Neural progenitor cell (in vitro differentiated cells): ENCODE measurements at regions not wholly inside any gene's neighbourhood (a gene's known extent, or its start where the extent isn't known, plus 50 kb on each side); places are given as distances from the start of the nearest gene placed in this dataset.

Experiments used
- DNase-seq: peaks from one replicate; pipeline ENCODE4 v3.0.0-alpha.2; 2016; ENCODE audit warnings: low spot score
- H2AFZ ChIP-seq: fragments of 200-600 bp; sonication (generic); replicated peaks from 2 replicates; pipeline ENCODE4 v1.6.1; 2016; ENCODE audit warnings: antibody characterized with exemption
- H3F3A ChIP-seq: fragments of 200-600 bp; sonication (generic); 2 replicates; pipeline ENCODE4 v1.6.1; 2016; ENCODE audit warnings: antibody characterized with exemption, low read depth
- H3K27ac ChIP-seq: fragments of 200-600 bp; sonication (generic); 2 replicates; pipeline ENCODE4 v1.5.1; 2016; ENCODE audit warnings: mild to moderate bottlenecking
- H3K27me3 ChIP-seq: fragments of 200-600 bp; sonication (generic); 2 replicates; pipeline ENCODE4 v1.6.1; 2016; ENCODE audit warnings: mild to moderate bottlenecking, moderate library complexity
- H3K36me3 ChIP-seq: fragments of 200-600 bp; sonication (generic); 2 replicates; pipeline ENCODE4 v1.5.1; 2016
- H3K4me1 ChIP-seq: fragments of 200-600 bp; sonication (generic); 2 replicates; pipeline ENCODE4 v1.6.1; 2016; ENCODE audit warnings: mixed run types
- H3K4me2 ChIP-seq: fragments of 200-600 bp; sonication (generic); 2 replicates; pipeline ENCODE4 v1.6.1; 2016
- H3K4me3 ChIP-seq: fragments of 200-600 bp; sonication (generic); 2 replicates; pipeline ENCODE4 v1.5.1; 2016
- H3K79me2 ChIP-seq: fragments of 200-600 bp; sonication (generic); 2 replicates; pipeline ENCODE4 v1.6.1; 2016; ENCODE audit warnings: low read depth
- H3K9ac ChIP-seq: fragments of 200-600 bp; sonication (generic); 2 replicates; pipeline ENCODE4 v1.6.1; 2016
- H3K9me3 ChIP-seq: fragments of 200-600 bp; sonication (generic); 2 replicates; pipeline ENCODE4 v1.5.1; 2016; ENCODE audit warnings: low read depth
- H4K20me1 ChIP-seq: fragments of 200-600 bp; sonication (generic); 2 replicates; pipeline ENCODE4 v1.6.1; 2016; ENCODE audit warnings: low read depth
- H3K27ac Mint-ChIP-seq: 3 replicates; pipeline ENCODE4 v1.8.0; 2021; ENCODE audit warnings: mixed read lengths
- H3K27me3 Mint-ChIP-seq: 2 replicates; pipeline ENCODE4 v1.8.0; 2022; ENCODE audit warnings: low read depth, mild to moderate bottlenecking, inconsistent platforms, moderate library complexity, mixed read lengths; ENCODE audit not compliant: insufficient read depth
- H3K36me3 Mint-ChIP-seq: 3 replicates; pipeline ENCODE4 v1.8.0; 2021; ENCODE audit warnings: mixed read lengths
- H3K4me1 Mint-ChIP-seq: 3 replicates; pipeline ENCODE4 v1.8.0; 2021; ENCODE audit warnings: mixed read lengths
- H3K4me3 Mint-ChIP-seq: 3 replicates; pipeline ENCODE4 v1.8.0; 2021; ENCODE audit warnings: mild to moderate bottlenecking, moderate library complexity, mixed read lengths
- H3K9me3 Mint-ChIP-seq: 3 replicates; pipeline ENCODE4 v1.8.0; 2020; ENCODE audit warnings: mixed read lengths
- EZH2 ChIP-seq: fragments of 200-600 bp; sonication (generic); IDR thresholded peaks from 2 replicates; pipeline ENCODE4 v1.6.1; 2017; ENCODE audit warnings: antibody characterized with exemption, mild to moderate bottlenecking, moderate library complexity
- EZH2phosphoT487 ChIP-seq: fragments of 200-600 bp; sonication (generic); IDR thresholded peaks from 2 replicates; pipeline ENCODE4 v1.6.1; 2017; ENCODE audit warnings: antibody characterized with exemption
- TF ChIP-seq, protein P1 (sequence below): fragments of 200-600 bp; sonication (generic); IDR thresholded peaks from 2 replicates; pipeline ENCODE4 v1.5.1; 2017; ENCODE audit warnings: antibody characterized with exemption, mild to moderate bottlenecking

DNA sequence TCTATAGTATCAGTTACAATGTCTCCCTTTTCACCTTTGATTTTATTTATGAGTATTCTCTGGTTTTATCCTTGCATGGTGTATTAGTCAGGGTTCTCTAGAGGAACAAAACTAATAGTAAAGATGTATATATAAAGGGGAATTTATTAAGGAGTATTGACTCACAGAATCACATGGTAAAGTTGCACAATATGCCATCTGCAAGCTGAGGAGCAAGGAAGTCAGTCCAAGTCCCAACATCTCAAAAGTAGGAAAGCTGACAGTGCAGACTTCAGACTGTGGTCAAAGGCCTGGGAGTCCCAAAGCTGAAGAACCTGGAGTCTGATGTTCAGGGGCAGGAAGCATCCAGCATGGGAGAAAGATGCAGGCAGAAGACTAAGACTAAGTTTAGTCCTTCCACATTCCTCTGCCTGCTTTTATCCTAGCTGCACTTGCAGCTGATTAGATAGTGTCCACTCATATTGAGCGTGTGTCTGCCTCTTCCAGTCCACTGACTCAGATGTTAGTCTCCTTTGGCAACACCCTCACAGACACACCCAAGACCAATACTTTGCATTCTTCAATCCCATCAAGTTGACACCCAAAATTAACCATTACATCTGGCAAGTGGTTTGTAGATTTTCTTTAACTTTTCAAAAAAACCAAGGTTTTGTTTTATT, 308.0 kb upstream of the LMO3 start:
- Mint-ChIP-seq H3K4me1 (no peaks in the 10 kb centered on the region), H3K4me3 (no peak overlapping the region), H3K27me3 (no peaks in the 10 kb centered on the region), H3K9me3 (no peaks in the 10 kb centered on the region), H3K36me3 (no peaks in the 10 kb centered on the region), H3K27ac (no peak overlapping the region)
- H4K20me1 ChIP-seq: no peaks in the 10 kb centered on the region
- H3K4me3 ChIP-seq: no peak overlapping the region
- no peaks in the 10 kb centered on the region for H3F3A ChIP-seq
- H3K27me3 ChIP-seq: no peaks in the 10 kb centered on the region
- no peak overlapping the region for H3K27ac ChIP-seq
- TF ChIP-seq, protein P1, sequence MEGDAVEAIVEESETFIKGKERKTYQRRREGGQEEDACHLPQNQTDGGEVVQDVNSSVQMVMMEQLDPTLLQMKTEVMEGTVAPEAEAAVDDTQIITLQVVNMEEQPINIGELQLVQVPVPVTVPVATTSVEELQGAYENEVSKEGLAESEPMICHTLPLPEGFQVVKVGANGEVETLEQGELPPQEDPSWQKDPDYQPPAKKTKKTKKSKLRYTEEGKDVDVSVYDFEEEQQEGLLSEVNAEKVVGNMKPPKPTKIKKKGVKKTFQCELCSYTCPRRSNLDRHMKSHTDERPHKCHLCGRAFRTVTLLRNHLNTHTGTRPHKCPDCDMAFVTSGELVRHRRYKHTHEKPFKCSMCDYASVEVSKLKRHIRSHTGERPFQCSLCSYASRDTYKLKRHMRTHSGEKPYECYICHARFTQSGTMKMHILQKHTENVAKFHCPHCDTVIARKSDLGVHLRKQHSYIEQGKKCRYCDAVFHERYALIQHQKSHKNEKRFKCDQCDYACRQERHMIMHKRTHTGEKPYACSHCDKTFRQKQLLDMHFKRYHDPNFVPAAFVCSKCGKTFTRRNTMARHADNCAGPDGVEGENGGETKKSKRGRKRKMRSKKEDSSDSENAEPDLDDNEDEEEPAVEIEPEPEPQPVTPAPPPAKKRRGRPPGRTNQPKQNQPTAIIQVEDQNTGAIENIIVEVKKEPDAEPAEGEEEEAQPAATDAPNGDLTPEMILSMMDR: no peak
- TF ChIP-seq EZH2 (no peak), EZH2phosphoT487 (no peak)
- no peaks in the 10 kb centered on the region for H3K36me3 ChIP-seq
- no peak overlapping the region for H2AFZ ChIP-seq
- H3K4me1 ChIP-seq: no peaks in the 10 kb centered on the region
- no peak overlapping the region for H3K9ac ChIP-seq
- no peak overlapping the region for H3K4me2 ChIP-seq
- H3K9me3 ChIP-seq: no peaks in the 10 kb centered on the region
- no peaks in the 10 kb centered on the region for H3K79me2 ChIP-seq
- DNase-seq: no peak

- no peak for DNase-seq
- no peaks in the 10 kb centered on the region for H3K27me3 ChIP-seq
- no peaks in the 10 kb centered on the region for H3K9me3 ChIP-seq
- H4K20me1 ChIP-seq: no peaks in the 10 kb centered on the region
- no peaks in the 10 kb centered on the region for H3F3A ChIP-seq
- H3K27me3 Mint-ChIP-seq: peaks cover 2% of the 10 kb centered on the region
- H3K9ac ChIP-seq: no peak overlapping the region
- no peak overlapping the region for H3K27ac Mint-ChIP-seq
- H3K4me3 ChIP-seq: no peak overlapping the region
- no peak for TF ChIP-seq EZH2phosphoT487
- TF ChIP-seq EZH2: no peak
- TF ChIP-seq, protein P1: no peak
- H3K4me3 Mint-ChIP-seq: no peak overlapping the region
- H2AFZ ChIP-seq: no peak overlapping the region
- H3K27ac ChIP-seq: no peak overlapping the region
- no peaks in the 10 kb centered on the region for H3K36me3 Mint-ChIP-seq
- no peaks in the 10 kb centered on the region for H3K36me3 ChIP-seq
- H3K9me3 Mint-ChIP-seq: no peaks in the 10 kb centered on the region
- H3K79me2 ChIP-seq: no peaks in the 10 kb centered on the region
- H3K4me2 ChIP-seq: no peak overlapping the region
- no peaks in the 10 kb centered on the region for H3K4me1 Mint-ChIP-seq
- H3K4me1 ChIP-seq: no peaks in the 10 kb centered on the region
Measured at GRCh38 chr12:16901946-16902345, 296.0 kb upstream of the LMO3 start.

DNA sequence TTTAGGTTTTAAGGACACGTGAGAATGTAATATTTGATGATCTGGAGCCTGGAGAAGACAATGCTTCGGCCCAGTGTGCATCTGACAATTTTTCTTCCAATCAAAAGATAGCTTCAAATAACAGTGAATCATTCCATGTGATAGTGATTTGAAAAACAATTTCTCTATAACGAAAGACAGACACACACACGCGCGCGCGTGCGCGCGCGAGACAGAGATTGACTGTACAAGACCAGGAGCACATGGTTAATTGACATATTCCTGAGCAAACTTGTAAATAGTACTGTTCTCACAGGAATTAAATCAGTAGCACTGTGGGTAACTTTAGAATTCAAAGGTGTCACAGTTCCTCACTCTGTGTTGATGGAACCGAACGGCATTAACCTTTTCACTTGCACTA, 287.5 kb upstream of the LMO3 start:
- DNase-seq: no peak
- Mint-ChIP-seq H3K9me3 (peaks cover 6% of the 10 kb centered on the region), H3K4me3 (no peak overlapping the region), H3K27me3 (no peaks in the 10 kb centered on the region), H3K27ac (no peak overlapping the region), H3K4me1 (no peaks in the 10 kb centered on the region), H3K36me3 (peaks cover 2% of the 10 kb centered on the region)
- no peak overlapping the region for H3K9ac ChIP-seq
- H3K36me3 ChIP-seq: no peaks in the 10 kb centered on the region
- no peaks in the 10 kb centered on the region for H3K4me1 ChIP-seq
- H3K79me2 ChIP-seq: no peaks in the 10 kb centered on the region
- no peaks in the 10 kb centered on the region for H3F3A ChIP-seq
- TF ChIP-seq, protein P1: no peak
- TF ChIP-seq EZH2: no peak
- no peak for TF ChIP-seq EZH2phosphoT487
- H3K4me2 ChIP-seq: no peak overlapping the region
- H2AFZ ChIP-seq: no peak overlapping the region
- H3K4me3 ChIP-seq: no peak overlapping the region
- H4K20me1 ChIP-seq: no peaks in the 10 kb centered on the region
- no peak overlapping the region for H3K27ac ChIP-seq
- no peaks in the 10 kb centered on the region for H3K27me3 ChIP-seq
- no peaks in the 10 kb centered on the region for H3K9me3 ChIP-seq
